ENCODE measurements at regions not wholly inside any gene's neighbourhood (a gene's known extent, or its start where the extent isn't known, plus 50 kb on each side); places are given as distances from the start of the nearest gene placed in this dataset.

DNA sequence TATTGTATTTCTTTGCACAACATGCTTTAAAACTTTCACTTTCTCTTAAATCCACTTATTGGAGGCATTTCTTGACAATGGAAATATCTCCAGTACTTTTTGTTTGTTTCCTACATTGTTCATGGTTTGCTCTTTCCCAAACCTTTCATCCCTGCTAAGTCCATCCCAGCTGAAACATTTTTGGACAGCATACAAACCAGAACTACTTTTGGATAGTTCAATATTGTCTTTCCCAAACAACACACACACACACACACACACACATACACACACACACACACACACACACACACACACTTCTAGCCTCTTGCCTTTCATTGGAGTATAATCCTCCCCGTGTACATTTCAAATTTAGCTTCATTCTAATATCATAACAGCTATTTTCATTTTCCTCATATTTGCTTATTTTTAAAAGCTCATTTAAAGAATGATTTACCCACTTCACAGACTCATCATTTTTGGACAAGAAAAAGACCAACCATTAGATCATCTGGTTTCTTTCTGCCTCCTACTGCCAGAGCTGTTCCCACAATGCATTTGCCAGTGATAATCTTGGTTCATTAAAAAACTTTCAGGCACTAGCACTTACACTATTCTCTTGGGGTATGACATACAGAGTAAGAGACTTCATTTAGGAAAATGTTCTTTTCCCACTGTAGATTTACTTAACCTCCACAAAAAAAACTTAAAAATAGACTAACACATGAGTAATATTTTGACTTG, 248.1 kb downstream of the CD109 start:
- H3K4me3 ChIP-seq (ENCODE audit: low read length) = no peak overlapping the region
- no peak overlapping the region for H3K9ac ChIP-seq (ENCODE audit: low read length)
- TF ChIP-seq EP300 (conservative IDR thresholded peaks at IDR 0.05; ENCODE audit: poor library complexity, severe bottlenecking) = no peak
- no peak for TF ChIP-seq TAF1 (IDR thresholded peaks at IDR 0.05; ENCODE audit: low read depth)
- no peak for TF ChIP-seq MXI1 (conservative IDR thresholded peaks at IDR 0.05; ENCODE audit: poor library complexity, severe bottlenecking)
- TF ChIP-seq, protein P1, sequence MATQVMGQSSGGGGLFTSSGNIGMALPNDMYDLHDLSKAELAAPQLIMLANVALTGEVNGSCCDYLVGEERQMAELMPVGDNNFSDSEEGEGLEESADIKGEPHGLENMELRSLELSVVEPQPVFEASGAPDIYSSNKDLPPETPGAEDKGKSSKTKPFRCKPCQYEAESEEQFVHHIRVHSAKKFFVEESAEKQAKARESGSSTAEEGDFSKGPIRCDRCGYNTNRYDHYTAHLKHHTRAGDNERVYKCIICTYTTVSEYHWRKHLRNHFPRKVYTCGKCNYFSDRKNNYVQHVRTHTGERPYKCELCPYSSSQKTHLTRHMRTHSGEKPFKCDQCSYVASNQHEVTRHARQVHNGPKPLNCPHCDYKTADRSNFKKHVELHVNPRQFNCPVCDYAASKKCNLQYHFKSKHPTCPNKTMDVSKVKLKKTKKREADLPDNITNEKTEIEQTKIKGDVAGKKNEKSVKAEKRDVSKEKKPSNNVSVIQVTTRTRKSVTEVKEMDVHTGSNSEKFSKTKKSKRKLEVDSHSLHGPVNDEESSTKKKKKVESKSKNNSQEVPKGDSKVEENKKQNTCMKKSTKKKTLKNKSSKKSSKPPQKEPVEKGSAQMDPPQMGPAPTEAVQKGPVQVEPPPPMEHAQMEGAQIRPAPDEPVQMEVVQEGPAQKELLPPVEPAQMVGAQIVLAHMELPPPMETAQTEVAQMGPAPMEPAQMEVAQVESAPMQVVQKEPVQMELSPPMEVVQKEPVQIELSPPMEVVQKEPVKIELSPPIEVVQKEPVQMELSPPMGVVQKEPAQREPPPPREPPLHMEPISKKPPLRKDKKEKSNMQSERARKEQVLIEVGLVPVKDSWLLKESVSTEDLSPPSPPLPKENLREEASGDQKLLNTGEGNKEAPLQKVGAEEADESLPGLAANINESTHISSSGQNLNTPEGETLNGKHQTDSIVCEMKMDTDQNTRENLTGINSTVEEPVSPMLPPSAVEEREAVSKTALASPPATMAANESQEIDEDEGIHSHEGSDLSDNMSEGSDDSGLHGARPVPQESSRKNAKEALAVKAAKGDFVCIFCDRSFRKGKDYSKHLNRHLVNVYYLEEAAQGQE (IDR thresholded peaks at IDR 0.05; ENCODE audit: borderline replicate concordance) = no peak
- TF ChIP-seq EZH2 (IDR thresholded peaks at IDR 0.05; ENCODE audit: borderline replicate concordance, insufficient read depth, low read length, poor library complexity, severe bottlenecking) = no peak
- TF ChIP-seq CTCF (IDR thresholded peaks at IDR 0.05; ENCODE audit: poor library complexity, severe bottlenecking) = no peak
- H3K4me2 ChIP-seq (ENCODE audit: low read length) = no peak overlapping the region
- H3K9me2 ChIP-seq (ENCODE audit: insufficient read depth, low read length) = no peaks in the 10 kb centered on the region
- H4K20me1 ChIP-seq (ENCODE audit: insufficient read depth) = no peaks in the 10 kb centered on the region
- H3K9me3 ChIP-seq (ENCODE audit: low read length) = no peaks in the 10 kb centered on the region
- H3F3A ChIP-seq (ENCODE audit: insufficient read depth, low read length, poor library complexity, severe bottlenecking) = no peaks in the 10 kb centered on the region
- no peaks in the 10 kb centered on the region for H3K27me3 ChIP-seq (ENCODE audit: insufficient read depth, low read depth, low read length)
- H2AFZ ChIP-seq (ENCODE audit: low read depth, low read length) = no peak overlapping the region
- no peak overlapping the region for H3K27ac ChIP-seq (ENCODE audit: low read length)
- H3K36me3 ChIP-seq (ENCODE audit: insufficient read depth, low read length) = no peaks in the 10 kb centered on the region
- H3K79me2 ChIP-seq (replicated peaks; ENCODE audit: insufficient read depth, low read length) = no peaks in the 10 kb centered on the region

GRCh38 chr6:73943411-73943810, 247.4 kb downstream of the CD109 start:
- Histone ChIP-seq H3K27me3 (ENCODE audit: insufficient read depth, low read depth, low read length) (no peaks in the 10 kb centered on the region), H3K27ac (ENCODE audit: low read length) (no peak overlapping the region), H3K79me2 (replicated peaks; ENCODE audit: insufficient read depth, low read length) (no peaks in the 10 kb centered on the region)

More at GRCh38 chr6:73943411-73943810, 247.4 kb downstream of the CD109 start:
- TF ChIP-seq RAD21 (conservative IDR thresholded peaks at IDR 0.05) = no peak
- TF ChIP-seq EZH2 (IDR thresholded peaks at IDR 0.05; ENCODE audit: borderline replicate concordance, insufficient read depth, low read length, poor library complexity, severe bottlenecking) = no peak
- no peak for TF ChIP-seq CTCF (IDR thresholded peaks at IDR 0.05; ENCODE audit: poor library complexity, severe bottlenecking)
- no peak for TF ChIP-seq MXI1 (conservative IDR thresholded peaks at IDR 0.05; ENCODE audit: poor library complexity, severe bottlenecking)
- TF ChIP-seq, protein P1 (IDR thresholded peaks at IDR 0.05; ENCODE audit: borderline replicate concordance) = no peak
- TF ChIP-seq SMC3 (conservative IDR thresholded peaks at IDR 0.05; ENCODE audit: poor library complexity) = no peak
- Histone ChIP-seq H2AFZ (ENCODE audit: low read depth, low read length) (no peak overlapping the region), H3K9me2 (ENCODE audit: insufficient read depth, low read length) (no peaks in the 10 kb centered on the region), H3K4me3 (ENCODE audit: low read length) (no peak overlapping the region), H3K36me3 (ENCODE audit: insufficient read depth, low read length) (no peaks in the 10 kb centered on the region), H3K4me2 (ENCODE audit: low read length) (no peak overlapping the region), H3F3A (ENCODE audit: insufficient read depth, low read length, poor library complexity, severe bottlenecking) (no peaks in the 10 kb centered on the region), H4K20me1 (ENCODE audit: insufficient read depth) (no peaks in the 10 kb centered on the region), H3K9me3 (ENCODE audit: low read length) (no peaks in the 10 kb centered on the region), H3K9ac (ENCODE audit: low read length) (no peak overlapping the region)

Measured in neural cell (in vitro differentiated cells).